Right cardiac atrium (tissue), 5 donors: ENCODE measurements at regions not wholly inside any gene's neighbourhood (a gene's known extent, or its start where the extent isn't known, plus 50 kb on each side); places are given as distances from the start of the nearest gene placed in this dataset.

ENCODE experiments used
- ATAC-seq, 2 donors: fragments of 200-7000 bp; cut with Tn5 transposase; one replicate each; pipeline versions ENCODE4 v1.8.0 to v1.9.1; 2020; ENCODE audit warnings: moderate library complexity in 2 of 2, mild to moderate bottlenecking in 1 of 2
- DNase-seq, 3 donors: peaks; one replicate each; pipeline ENCODE4 v3.0.0-alpha.2; 2020
- H3K27ac ChIP-seq: one replicate; pipeline ENCODE4 v1.5.1; 2013; ENCODE audit warnings: mild to moderate bottlenecking, low read length, control low read depth, moderate library complexity
- H3K27me3 ChIP-seq: one replicate; pipeline ENCODE4 v1.6.1; 2013; ENCODE audit not compliant: control insufficient read depth, insufficient read depth
- H3K4me1 ChIP-seq: one replicate; pipeline ENCODE4 v1.6.1; 2013; ENCODE audit warnings: low read length; ENCODE audit not compliant: control insufficient read depth, insufficient read depth
- H3K4me3 ChIP-seq: one replicate; pipeline ENCODE4 v1.5.1; 2013; ENCODE audit warnings: low read length, control low read depth
- H3K9me3 ChIP-seq: one replicate; pipeline ENCODE4 v1.6.1; 2013; ENCODE audit warnings: low read length; ENCODE audit not compliant: control insufficient read depth
- WGBS: extraction: QIAGEN DNeasy Blood & Tissue Kit; methylation state at CpG from one replicate; pipeline ENCODE4 v1.1.7; 2013; 5-methylcytosine and 5-hydroxymethylcytosine counted together
- intact Hi-C, 4 donors: fragments of 100-400 bp; cut with DNase I; formaldehyde crosslinking; loops; one replicate each; pipeline versions ENCODE4 v1.11.0 to v1.14.0; 2022 to 2023
- donor health status: healthy with polysubstance abuse.
- donor health status: DM: no; HTN: yes; CAD: no.
- donor health status: DM: no; HTN: no; CAD: no.
- donor health status: DM: no; HTN: yes; CAD: no; lungs with severe emphysema.
- donor health status: DM: yes; HTN: yes; CAD: no.

DNA sequence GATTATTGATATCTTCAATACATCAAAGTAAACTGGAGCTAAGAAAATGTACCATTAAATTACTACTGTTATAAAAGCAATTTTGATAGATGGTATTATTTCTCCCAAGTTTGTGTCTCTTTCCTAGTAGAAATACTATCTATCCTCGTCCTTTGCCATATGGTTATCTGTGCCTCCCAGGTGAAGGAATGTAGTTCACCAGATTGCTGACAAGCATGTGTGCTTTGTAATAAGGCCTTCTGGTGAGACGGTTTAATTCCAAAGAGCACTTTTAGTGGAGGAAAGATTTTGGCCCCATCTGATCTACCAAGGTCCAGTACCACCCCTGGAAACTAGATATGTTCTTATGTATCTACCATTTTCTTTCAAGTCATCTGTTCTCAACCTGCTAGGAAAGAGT lies 243.6 kb downstream of the DLEU7 start:
- DNase-seq = no peak
- H3K9me3 ChIP-seq = no peaks in the 10 kb centered on the region
- ATAC-seq = no peak
- H3K4me3 ChIP-seq = no peak overlapping the region
- intact Hi-C loops = no loop called here
- peaks cover 21% of the 10 kb centered on the region for H3K4me1 ChIP-seq
- H3K27ac ChIP-seq = no peak overlapping the region
- 42% methylated on average over 2 of the region's 2 CpGs for WGBS
- H3K27me3 ChIP-seq = no peaks in the 10 kb centered on the region

DNA sequence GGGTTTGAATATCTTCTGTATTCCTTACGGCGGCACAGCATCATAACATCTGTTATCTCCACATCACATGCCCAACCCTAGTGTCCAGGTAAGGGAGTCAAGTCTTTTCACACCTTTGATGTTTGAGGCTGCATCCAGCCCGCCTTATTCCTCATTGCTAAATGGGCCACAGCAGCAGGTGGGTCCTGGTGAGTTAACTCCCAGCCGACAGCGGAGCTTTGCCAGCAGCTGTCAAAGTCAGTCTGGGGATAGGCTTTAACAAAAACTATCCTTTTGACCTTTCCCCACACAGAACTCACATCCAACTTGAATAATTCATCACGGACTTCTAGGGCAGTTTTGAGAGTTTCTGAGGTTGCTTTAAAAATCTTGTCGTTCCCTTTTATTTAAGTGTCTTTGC lies 235.1 kb downstream of the DLEU7 start:
- no peaks in the 10 kb centered on the region for H3K9me3 ChIP-seq
- ATAC-seq = no peak
- H3K27me3 ChIP-seq = no peaks in the 10 kb centered on the region
- no peak overlapping the region for H3K27ac ChIP-seq
- intact Hi-C loops = no loop called here
- no peaks in the 10 kb centered on the region for H3K4me1 ChIP-seq
- no peak for DNase-seq
- WGBS = 82% methylated on average over 7 of the region's 7 CpGs
- no peak overlapping the region for H3K4me3 ChIP-seq

DNA sequence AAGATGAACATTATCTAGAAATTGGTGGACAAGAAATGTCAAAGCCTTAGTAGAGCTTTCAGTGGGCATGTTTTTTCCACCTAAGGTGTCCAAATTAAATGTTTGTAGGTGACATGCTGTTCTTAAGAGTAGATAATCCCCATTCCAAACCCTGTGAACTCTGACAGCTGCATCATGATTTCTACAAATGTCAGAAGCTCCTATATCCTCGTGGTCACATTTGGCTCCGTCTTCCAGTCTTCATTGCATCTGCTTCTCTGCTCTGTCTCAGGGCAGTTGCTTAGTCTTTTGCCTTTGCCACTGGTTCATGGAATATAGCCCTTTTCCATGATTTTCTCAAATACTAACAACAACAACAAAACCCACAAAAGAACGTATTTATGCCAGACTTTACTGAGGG lies 234.5 kb downstream of the DLEU7 start:
- Histone ChIP-seq H3K27ac (no peak overlapping the region), H3K4me1 (no peaks in the 10 kb centered on the region), H3K9me3 (no peaks in the 10 kb centered on the region), H3K4me3 (no peak overlapping the region), H3K27me3 (no peaks in the 10 kb centered on the region)
- intact Hi-C loops = no loop called here
- ATAC-seq (no peak), DNase-seq (no peak)
- 79% methylated on average over 3 of the region's 3 CpGs for WGBS

- DNase-seq (no peak), ATAC-seq (no peak)
- Histone ChIP-seq H3K4me1 (no peaks in the 10 kb centered on the region), H3K27me3 (no peaks in the 10 kb centered on the region), H3K27ac (no peak overlapping the region), H3K4me3 (no peak overlapping the region), H3K9me3 (no peaks in the 10 kb centered on the region)
- intact Hi-C loops = no loop called here
- WGBS = 83% methylated on average over 2 of the region's 2 CpGs
These were observed 233.3 kb downstream of the DLEU7 start for GRCh38 chr13:50610238-50610637.

GRCh38 chr13:50611117-50611781 lies 232.2 kb downstream of the DLEU7 start:
- 90% methylated on average over 5 of the region's 5 CpGs for WGBS
- Histone ChIP-seq H3K4me3 (no peak overlapping the region), H3K4me1 (no peaks in the 10 kb centered on the region), H3K27me3 (no peaks in the 10 kb centered on the region), H3K9me3 (no peaks in the 10 kb centered on the region), H3K27ac (no peak overlapping the region)
- intact Hi-C loops = no loop called here
- no peak for DNase-seq
- ATAC-seq = no peak

GRCh38 chr13:50612717-50613116 lies 230.8 kb downstream of the DLEU7 start:
- DNase-seq (no peak), ATAC-seq (no peak)
- no peaks in the 10 kb centered on the region for H3K9me3 ChIP-seq
- no peaks in the 10 kb centered on the region for H3K27me3 ChIP-seq
- no peak overlapping the region for H3K4me3 ChIP-seq
- intact Hi-C loops = no loop called here
- H3K4me1 ChIP-seq = no peaks in the 10 kb centered on the region
- no peak overlapping the region for H3K27ac ChIP-seq
- WGBS = 77% methylated on average over 3 of the region's 3 CpGs

- Histone ChIP-seq H3K4me1 (no peaks in the 10 kb centered on the region), H3K27ac (no peak overlapping the region), H3K9me3 (no peaks in the 10 kb centered on the region), H3K4me3 (no peak overlapping the region), H3K27me3 (no peaks in the 10 kb centered on the region)
- 51% methylated on average over 6 of the region's 6 CpGs for WGBS
- DNase-seq = peak in 2 of 3 donors; percentile 19 to 42
- ATAC-seq = peak; percentile 47 to 86
- intact Hi-C loops = no loop called here
These were observed 230.1 kb downstream of the DLEU7 start for GRCh38 chr13:50613356-50613831.

DNA sequence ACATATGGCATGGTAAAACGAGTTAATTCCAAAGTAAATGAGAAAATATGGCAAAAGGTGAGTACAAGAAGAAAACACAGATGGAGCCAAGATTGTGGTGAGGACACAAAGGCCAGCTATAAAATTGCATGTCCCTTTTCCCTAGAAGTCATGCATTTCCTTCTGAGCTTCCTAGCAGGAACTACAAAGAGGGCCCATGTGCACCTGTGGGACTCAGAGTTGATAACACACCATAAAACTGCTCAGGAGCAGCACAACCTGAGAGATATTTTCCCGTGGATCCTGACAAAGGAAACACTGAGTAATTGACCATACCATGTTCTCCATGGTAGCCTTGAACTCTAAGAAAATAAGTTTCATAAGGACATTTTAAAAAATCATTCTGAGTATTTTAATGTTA lies 228.3 kb downstream of the DLEU7 start:
- ATAC-seq (no peak), DNase-seq (no peak)
- intact Hi-C loops = no loop called here
- Histone ChIP-seq H3K4me1 (no peaks in the 10 kb centered on the region), H3K27ac (no peak overlapping the region), H3K9me3 (no peaks in the 10 kb centered on the region), H3K27me3 (no peaks in the 10 kb centered on the region), H3K4me3 (no peak overlapping the region)
- WGBS = 92% methylated on average over 2 of the region's 2 CpGs

GRCh38 chr13:50616101-50616500 lies 227.4 kb downstream of the DLEU7 start:
- Histone ChIP-seq H3K27me3 (no peaks in the 10 kb centered on the region), H3K9me3 (no peaks in the 10 kb centered on the region), H3K4me1 (no peaks in the 10 kb centered on the region), H3K27ac (no peak overlapping the region), H3K4me3 (no peak overlapping the region)
- 92% methylated on average over 2 of the region's 2 CpGs for WGBS
- ATAC-seq (no peak), DNase-seq (no peak)
- intact Hi-C loops = no loop called here

- no peaks in the 10 kb centered on the region for H3K27me3 ChIP-seq
- H3K4me3 ChIP-seq = no peak overlapping the region
- no peak overlapping the region for H3K27ac ChIP-seq
- H3K4me1 ChIP-seq = no peaks in the 10 kb centered on the region
- no peaks in the 10 kb centered on the region for H3K9me3 ChIP-seq
- 94% methylated on average over 3 of the region's 3 CpGs for WGBS
- DNase-seq = no peak
- ATAC-seq = no peak
- intact Hi-C loops = no loop called here
These were observed 226.3 kb downstream of the DLEU7 start for GRCh38 chr13:50617134-50617721.

DNA sequence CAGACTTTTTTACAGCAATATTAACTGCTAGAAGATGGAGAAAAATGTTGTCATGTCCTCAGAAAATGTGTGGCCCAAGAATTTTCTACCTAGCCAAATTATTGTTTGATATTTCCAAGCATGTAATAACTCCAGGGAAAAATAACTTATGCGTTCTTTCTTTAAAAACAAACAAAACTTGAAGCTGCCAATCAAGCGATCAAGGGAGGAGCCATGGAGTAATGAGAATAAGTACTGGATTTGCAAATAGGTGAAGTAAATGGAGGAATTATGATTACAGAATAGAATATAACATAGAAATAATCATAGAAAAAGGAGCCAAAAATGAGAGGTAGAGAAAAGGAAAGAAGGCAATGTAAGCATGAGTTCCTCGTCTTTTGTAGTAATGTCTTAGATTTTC lies 225.3 kb downstream of the DLEU7 start:
- no peak overlapping the region for H3K27ac ChIP-seq

More for the DNA sequence above, 225.3 kb downstream of the DLEU7 start:
- DNase-seq (no peak), ATAC-seq (no peak)
- intact Hi-C loops = no loop called here
- Histone ChIP-seq H3K4me1 (no peaks in the 10 kb centered on the region), H3K4me3 (no peak overlapping the region), H3K9me3 (no peaks in the 10 kb centered on the region), H3K27me3 (no peaks in the 10 kb centered on the region)
- WGBS = 98% methylated on average over 3 of the region's 3 CpGs
